ENCODE measurements at regions not wholly inside any gene's neighbourhood (a gene's known extent, or its start where the extent isn't known, plus 50 kb on each side); places are given as distances from the start of the nearest gene placed in this dataset.

DNA sequence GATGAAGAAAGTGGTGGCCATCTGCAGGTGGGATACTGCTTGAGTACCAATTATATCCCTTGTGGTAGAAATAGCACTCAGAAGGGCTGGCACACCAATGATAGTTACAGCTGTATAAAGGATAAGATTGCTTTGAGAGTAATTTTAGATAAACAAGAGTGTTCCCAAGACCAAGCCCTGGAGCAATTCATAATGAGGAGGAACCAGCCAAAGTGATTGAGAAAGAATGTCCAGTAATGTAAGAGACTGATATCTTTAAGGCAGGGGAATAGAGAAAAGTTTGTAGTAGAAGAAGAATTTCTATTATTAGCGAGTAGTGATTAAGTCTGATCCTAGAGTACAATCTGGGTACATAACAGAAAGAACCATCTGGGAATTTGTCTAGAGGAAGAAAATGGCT lies 945.1 kb downstream of the OTOL1 start:
- TF ChIP-seq, protein P1, sequence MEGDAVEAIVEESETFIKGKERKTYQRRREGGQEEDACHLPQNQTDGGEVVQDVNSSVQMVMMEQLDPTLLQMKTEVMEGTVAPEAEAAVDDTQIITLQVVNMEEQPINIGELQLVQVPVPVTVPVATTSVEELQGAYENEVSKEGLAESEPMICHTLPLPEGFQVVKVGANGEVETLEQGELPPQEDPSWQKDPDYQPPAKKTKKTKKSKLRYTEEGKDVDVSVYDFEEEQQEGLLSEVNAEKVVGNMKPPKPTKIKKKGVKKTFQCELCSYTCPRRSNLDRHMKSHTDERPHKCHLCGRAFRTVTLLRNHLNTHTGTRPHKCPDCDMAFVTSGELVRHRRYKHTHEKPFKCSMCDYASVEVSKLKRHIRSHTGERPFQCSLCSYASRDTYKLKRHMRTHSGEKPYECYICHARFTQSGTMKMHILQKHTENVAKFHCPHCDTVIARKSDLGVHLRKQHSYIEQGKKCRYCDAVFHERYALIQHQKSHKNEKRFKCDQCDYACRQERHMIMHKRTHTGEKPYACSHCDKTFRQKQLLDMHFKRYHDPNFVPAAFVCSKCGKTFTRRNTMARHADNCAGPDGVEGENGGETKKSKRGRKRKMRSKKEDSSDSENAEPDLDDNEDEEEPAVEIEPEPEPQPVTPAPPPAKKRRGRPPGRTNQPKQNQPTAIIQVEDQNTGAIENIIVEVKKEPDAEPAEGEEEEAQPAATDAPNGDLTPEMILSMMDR (IDR thresholded peaks at IDR 0.05) = no peak
- no peak for TF ChIP-seq POLR2A (IDR thresholded peaks at IDR 0.05)
